ENCODE measurements at regions not wholly inside any gene's neighbourhood (a gene's known extent, or its start where the extent isn't known, plus 50 kb on each side); places are given as distances from the start of the nearest gene placed in this dataset.

GRCh38 chr13:63287926-63288325, 1872.3 kb upstream of the PCDH20 start:
- no peak overlapping the region for H2AFZ ChIP-seq (ENCODE audit: low read length)
- H3K4ac ChIP-seq (ENCODE audit: low read depth, low read length), result no peak overlapping the region
- H3K9ac ChIP-seq (ENCODE audit: extremely low read depth, insufficient read length, low read length), result no peak overlapping the region
- no peak overlapping the region for H4K5ac ChIP-seq (ENCODE audit: insufficient read length, low read depth, low read length)
- no peak overlapping the region for H2BK15ac ChIP-seq (ENCODE audit: low read depth, low read length)
- H3K27ac ChIP-seq (ENCODE audit: insufficient read length, low read depth, low read length), result no peak overlapping the region
- H3T11ph ChIP-seq (ENCODE audit: low read length), result no peak overlapping the region
- no peak overlapping the region for H2BK120ac ChIP-seq (ENCODE audit: low read depth, low read length, poor library complexity, severe bottlenecking)
- no peak overlapping the region for H3K23ac ChIP-seq (ENCODE audit: insufficient read length, low read depth, low read length)
- no peak overlapping the region for H3K18ac ChIP-seq (ENCODE audit: insufficient read length, low read depth, low read length)
- DNase-seq, result no peak
- no peaks in the 10 kb centered on the region for H3K9me3 ChIP-seq (ENCODE audit: control insufficient read depth, low read depth, low read length)
- no peaks in the 10 kb centered on the region for H3K79me2 ChIP-seq (ENCODE audit: insufficient read depth, low read length)
- H4K91ac ChIP-seq (ENCODE audit: insufficient read length, low read depth, low read length), result no peak overlapping the region
- H3K9me3 Mint-ChIP-seq, result peaks cover 0 to 10% of the 10 kb centered on the region in 2 experiments; a peak in 2 of 5 replicates
- no peaks in the 10 kb centered on the region for H4K20me1 ChIP-seq (ENCODE audit: control insufficient read depth, insufficient read depth, insufficient read length)
- H4K8ac ChIP-seq (replicated peaks; ENCODE audit: insufficient read length, low read depth, low read length), result no peak overlapping the region
- H3K4me1 Mint-ChIP-seq, result no peaks in the 10 kb centered on the region
- H3K27ac Mint-ChIP-seq, result no peak overlapping the region
- H3K23me2 ChIP-seq (ENCODE audit: insufficient read length, low read depth, low read length, poor library complexity, severe bottlenecking), result no peaks in the 10 kb centered on the region
- no peaks in the 10 kb centered on the region for H3K79me1 ChIP-seq (ENCODE audit: insufficient read depth, low read depth, low read length, poor library complexity, severe bottlenecking)
- H2AK5ac ChIP-seq (ENCODE audit: insufficient read length, low read length), result no peak overlapping the region
- no peak overlapping the region for H3K14ac ChIP-seq (ENCODE audit: insufficient read depth, low read length)
- H3K4me1 ChIP-seq (ENCODE audit: insufficient read depth, low read length), result no peaks in the 10 kb centered on the region
- no peak overlapping the region for H2BK5ac ChIP-seq (ENCODE audit: insufficient read length, low read length)
- H3K4me3 Mint-ChIP-seq, result no peak overlapping the region
- H3K27me3 ChIP-seq (ENCODE audit: insufficient read depth, low read length), result no peaks in the 10 kb centered on the region
- TF ChIP-seq, protein P1, sequence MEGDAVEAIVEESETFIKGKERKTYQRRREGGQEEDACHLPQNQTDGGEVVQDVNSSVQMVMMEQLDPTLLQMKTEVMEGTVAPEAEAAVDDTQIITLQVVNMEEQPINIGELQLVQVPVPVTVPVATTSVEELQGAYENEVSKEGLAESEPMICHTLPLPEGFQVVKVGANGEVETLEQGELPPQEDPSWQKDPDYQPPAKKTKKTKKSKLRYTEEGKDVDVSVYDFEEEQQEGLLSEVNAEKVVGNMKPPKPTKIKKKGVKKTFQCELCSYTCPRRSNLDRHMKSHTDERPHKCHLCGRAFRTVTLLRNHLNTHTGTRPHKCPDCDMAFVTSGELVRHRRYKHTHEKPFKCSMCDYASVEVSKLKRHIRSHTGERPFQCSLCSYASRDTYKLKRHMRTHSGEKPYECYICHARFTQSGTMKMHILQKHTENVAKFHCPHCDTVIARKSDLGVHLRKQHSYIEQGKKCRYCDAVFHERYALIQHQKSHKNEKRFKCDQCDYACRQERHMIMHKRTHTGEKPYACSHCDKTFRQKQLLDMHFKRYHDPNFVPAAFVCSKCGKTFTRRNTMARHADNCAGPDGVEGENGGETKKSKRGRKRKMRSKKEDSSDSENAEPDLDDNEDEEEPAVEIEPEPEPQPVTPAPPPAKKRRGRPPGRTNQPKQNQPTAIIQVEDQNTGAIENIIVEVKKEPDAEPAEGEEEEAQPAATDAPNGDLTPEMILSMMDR (conservative IDR thresholded peaks at IDR 0.05), result no peak
- H3K27me3 Mint-ChIP-seq (ENCODE audit: low read depth), result no peaks in the 10 kb centered on the region
- no peak overlapping the region for H2BK20ac ChIP-seq (ENCODE audit: low read depth, low read length, poor library complexity, severe bottlenecking)
- no CpG with 5 or more reads among the region's 1 CpG for WGBS (ENCODE audit: extremely low coverage, insufficient read length, low lambda C conversion rate)
- H2BK12ac ChIP-seq (ENCODE audit: insufficient read length, low read depth, low read length), result no peak overlapping the region
- H3K4me2 ChIP-seq (ENCODE audit: insufficient read depth, insufficient read length, low read length), result no peak overlapping the region
- H3K56ac ChIP-seq (ENCODE audit: insufficient read length, low read depth, low read length), result no peak overlapping the region
- H3K36me3 Mint-ChIP-seq (ENCODE audit: insufficient read depth in 1 of 3, low read depth in 3 of 3), result no peaks in the 10 kb centered on the region; a peak in 1 of 7 replicates
